ENCODE measurements at regions not wholly inside any gene's neighbourhood (a gene's known extent, or its start where the extent isn't known, plus 50 kb on each side); places are given as distances from the start of the nearest gene placed in this dataset.
A peak's percentile ranks its signal among the peaks of the same experiment; 100 is the strongest.
"Not testable (repeated sequence)": the region's sequence is repeated elsewhere in the genome, so short reads cannot be mapped to it uniquely, and the experiment has no call there.

- H3K9me3 Mint-ChIP-seq, H3K36me3 Mint-ChIP-seq, H3K4me1 Mint-ChIP-seq, H3K4me3 Mint-ChIP-seq, H3K27ac Mint-ChIP-seq: not testable (repeated sequence)
- H3K27me3 Mint-ChIP-seq = peaks cover 13% of the 10 kb centered on the region
Measured at GRCh38 chr14:106349678-106350457, 823.5 kb downstream of the TMEM121 start.

- not testable (repeated sequence) for H3K4me3 Mint-ChIP-seq, H3K4me1 Mint-ChIP-seq, H3K27ac Mint-ChIP-seq, H3K9me3 Mint-ChIP-seq, H3K36me3 Mint-ChIP-seq
- H3K27me3 Mint-ChIP-seq = peaks cover 16% of the 10 kb centered on the region
Measured at GRCh38 chr14:106355007-106355791, 828.8 kb downstream of the TMEM121 start.

GRCh38 chr14:106355881-106356642 is 829.7 kb downstream of the TMEM121 start:
- H3K9me3 Mint-ChIP-seq, H3K27ac Mint-ChIP-seq, H3K4me1 Mint-ChIP-seq, H3K36me3 Mint-ChIP-seq, H3K4me3 Mint-ChIP-seq: not testable (repeated sequence)
- peaks cover 12% of the 10 kb centered on the region for H3K27me3 Mint-ChIP-seq

- not testable (repeated sequence) for H3K4me3 Mint-ChIP-seq, H3K27me3 Mint-ChIP-seq, H3K36me3 Mint-ChIP-seq, H3K27ac Mint-ChIP-seq, H3K9me3 Mint-ChIP-seq, H3K4me1 Mint-ChIP-seq
Measured at GRCh38 chr14:106356643-106356930, 830.2 kb downstream of the TMEM121 start.

GRCh38 chr14:106359157-106359887 is 832.9 kb downstream of the TMEM121 start:
- H3K27me3 Mint-ChIP-seq, H3K27ac Mint-ChIP-seq, H3K4me3 Mint-ChIP-seq, H3K9me3 Mint-ChIP-seq, H3K36me3 Mint-ChIP-seq, H3K4me1 Mint-ChIP-seq: not testable (repeated sequence)

GRCh38 chr14:106365371-106365770 is 839.0 kb downstream of the TMEM121 start:
- not testable (repeated sequence) for H3K27ac Mint-ChIP-seq, H3K27me3 Mint-ChIP-seq, H3K4me3 Mint-ChIP-seq, H3K4me1 Mint-ChIP-seq, H3K36me3 Mint-ChIP-seq, H3K9me3 Mint-ChIP-seq

GRCh38 chr14:106365894-106366293 is 839.5 kb downstream of the TMEM121 start:
- H3K27me3 Mint-ChIP-seq, H3K36me3 Mint-ChIP-seq, H3K9me3 Mint-ChIP-seq, H3K27ac Mint-ChIP-seq, H3K4me3 Mint-ChIP-seq, H3K4me1 Mint-ChIP-seq: not testable (repeated sequence)

- not testable (repeated sequence) for H3K4me1 Mint-ChIP-seq, H3K4me3 Mint-ChIP-seq, H3K9me3 Mint-ChIP-seq, H3K27me3 Mint-ChIP-seq, H3K27ac Mint-ChIP-seq, H3K36me3 Mint-ChIP-seq
Measured at GRCh38 chr14:106366971-106367370, 840.6 kb downstream of the TMEM121 start.

GRCh38 chr14:106369456-106369855 is 843.1 kb downstream of the TMEM121 start:
- H3K4me3 Mint-ChIP-seq, H3K36me3 Mint-ChIP-seq: not testable (repeated sequence)
- peaks cover 19% of the 10 kb centered on the region for H3K4me1 Mint-ChIP-seq

GRCh38 chr14:106372870-106373652 is 846.7 kb downstream of the TMEM121 start:
- Mint-ChIP-seq H3K27me3 (peaks cover 2% of the 10 kb centered on the region), H3K36me3 (no peaks in the 10 kb centered on the region), H3K4me3 (peak overlapping the region; percentile 79), H3K27ac (peak overlapping the region; percentile 48), H3K9me3 (no peaks in the 10 kb centered on the region), H3K4me1 (peaks cover 16% of the 10 kb centered on the region)

More at GRCh38 chr14:106369456-106369855, 843.1 kb downstream of the TMEM121 start:
- H3K27me3 Mint-ChIP-seq, H3K27ac Mint-ChIP-seq, H3K9me3 Mint-ChIP-seq: not testable (repeated sequence)

GRCh38 chr14:106373653-106374110 is 847.3 kb downstream of the TMEM121 start:
- Mint-ChIP-seq H3K4me3 (peak overlapping the region; percentile 79), H3K4me1 (peaks cover 16% of the 10 kb centered on the region)
- not testable (repeated sequence) for H3K36me3 Mint-ChIP-seq, H3K27me3 Mint-ChIP-seq, H3K27ac Mint-ChIP-seq, H3K9me3 Mint-ChIP-seq

- Mint-ChIP-seq H3K36me3 (no peaks in the 10 kb centered on the region), H3K27me3 (peaks cover 4% of the 10 kb centered on the region), H3K4me1 (peaks cover 16% of the 10 kb centered on the region), H3K4me3 (no peak overlapping the region), H3K27ac (no peak overlapping the region), H3K9me3 (no peaks in the 10 kb centered on the region)
Measured at GRCh38 chr14:106377432-106377831, 851.0 kb downstream of the TMEM121 start.

GRCh38 chr14:106378191-106378590 is 851.8 kb downstream of the TMEM121 start:
- no peaks in the 10 kb centered on the region for H3K9me3 Mint-ChIP-seq
- H3K4me3 Mint-ChIP-seq = no peak overlapping the region
- H3K27ac Mint-ChIP-seq = no peak overlapping the region
- no peaks in the 10 kb centered on the region for H3K36me3 Mint-ChIP-seq
- peaks cover 4% of the 10 kb centered on the region for H3K27me3 Mint-ChIP-seq
- H3K4me1 Mint-ChIP-seq = peaks cover 12% of the 10 kb centered on the region

- Mint-ChIP-seq H3K4me1 (no peaks in the 10 kb centered on the region), H3K36me3 (peaks cover 1% of the 10 kb centered on the region), H3K27ac (no peak overlapping the region), H3K9me3 (no peaks in the 10 kb centered on the region), H3K27me3 (peaks cover 6% of the 10 kb centered on the region), H3K4me3 (no peak overlapping the region)
Measured at GRCh38 chr14:106380740-106381139, 854.4 kb downstream of the TMEM121 start.

- not testable (repeated sequence) for H3K4me1 Mint-ChIP-seq, H3K9me3 Mint-ChIP-seq, H3K36me3 Mint-ChIP-seq, H3K4me3 Mint-ChIP-seq, H3K27ac Mint-ChIP-seq
- H3K27me3 Mint-ChIP-seq = peaks cover 18% of the 10 kb centered on the region
Measured at GRCh38 chr14:106389186-106389585, 862.8 kb downstream of the TMEM121 start.

Data from activated naive CD4-positive, alpha-beta T cell treated with anti-CD3 and anti-CD28 coated beads, Interleukin-2, amount 50 U/mL, for 24 hours (primary cell).